HG03378 (cell line): ENCODE measurements at regions not wholly inside any gene's neighbourhood (a gene's known extent, or its start where the extent isn't known, plus 50 kb on each side); places are given as distances from the start of the nearest gene placed in this dataset.
A peak's percentile ranks its signal among the peaks of the same experiment; 100 is the strongest.

Source experiments
- ATAC-seq: cut with Tn5 transposase; IDR thresholded peaks from one replicate; pipeline ENCODE4 v1.9.1; 2021; ENCODE audit warnings: mild to moderate bottlenecking, moderate library complexity; ENCODE audit not compliant: unreplicated experiment

GRCh38 chr4:138670681-138671080, 344.9 kb upstream of the NOCT start:
- ATAC-seq, result no peak

- peak; percentile 51 for ATAC-seq
Observed at GRCh38 chr4:138669479-138670315, 345.9 kb upstream of the NOCT start.

- ATAC-seq, result no peak
Observed at GRCh38 chr4:138668309-138668708, 347.3 kb upstream of the NOCT start.

GRCh38 chr4:138666366-138666765, 349.2 kb upstream of the NOCT start:
- no peak for ATAC-seq

GRCh38 chr4:138665851-138666250, 349.7 kb upstream of the NOCT start:
- no peak for ATAC-seq

GRCh38 chr4:138663883-138664282, 351.7 kb upstream of the NOCT start:
- no peak for ATAC-seq

GRCh38 chr4:138659812-138660316, 355.7 kb upstream of the NOCT start:
- ATAC-seq, result no peak

- ATAC-seq, result no peak
Observed at GRCh38 chr4:138659037-138659811, 356.4 kb upstream of the NOCT start.

- ATAC-seq, result no peak
Observed at GRCh38 chr4:138658518-138658917, 357.1 kb upstream of the NOCT start.

GRCh38 chr4:138656990-138657389, 358.6 kb upstream of the NOCT start:
- ATAC-seq, result no peak

GRCh38 chr4:138655985-138656384, 359.6 kb upstream of the NOCT start:
- no peak for ATAC-seq

GRCh38 chr4:138655286-138655685, 360.3 kb upstream of the NOCT start:
- no peak for ATAC-seq

GRCh38 chr4:138650929-138651448, 364.6 kb upstream of the NOCT start:
- ATAC-seq, result no peak

GRCh38 chr4:138650495-138650894, 365.1 kb upstream of the NOCT start:
- no peak for ATAC-seq

GRCh38 chr4:138647433-138647832, 368.1 kb upstream of the NOCT start:
- ATAC-seq, result no peak

- no peak for ATAC-seq
Observed at GRCh38 chr4:138646383-138646782, 369.2 kb upstream of the NOCT start.

GRCh38 chr4:138645289-138645688, 370.3 kb upstream of the NOCT start:
- ATAC-seq, result no peak

GRCh38 chr4:138644322-138644721, 371.3 kb upstream of the NOCT start:
- no peak for ATAC-seq

GRCh38 chr4:138643827-138644226, 371.8 kb upstream of the NOCT start:
- ATAC-seq, result no peak

- no peak for ATAC-seq
Observed at GRCh38 chr4:138639018-138639741, 376.4 kb upstream of the NOCT start.

- ATAC-seq, result no peak
Observed at GRCh38 chr4:138636781-138637180, 378.8 kb upstream of the NOCT start.
